ENCODE measurements at regions not wholly inside any gene's neighbourhood (a gene's known extent, or its start where the extent isn't known, plus 50 kb on each side); places are given as distances from the start of the nearest gene placed in this dataset.

DNA sequence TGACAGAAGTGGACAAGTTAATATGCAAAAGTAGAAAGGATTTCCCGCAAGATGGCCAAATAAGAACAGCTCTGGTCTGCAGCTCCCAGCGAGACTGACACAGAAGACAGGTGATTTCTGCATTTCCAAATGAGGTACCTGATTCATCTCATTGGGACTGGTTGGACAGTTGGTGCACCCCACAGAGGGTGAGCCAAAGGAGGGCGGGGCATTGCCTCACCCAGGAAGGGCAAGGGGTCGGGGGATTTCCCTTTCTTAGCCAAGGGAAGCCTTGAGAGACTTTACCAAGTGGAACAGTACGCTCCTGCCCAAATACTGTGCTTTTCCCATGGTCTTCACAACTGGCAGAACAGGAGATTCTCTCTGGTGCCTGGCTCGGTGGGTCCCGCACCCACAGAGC lies 191.3 kb downstream of the ALG10B start (continued):
- no peak for TF ChIP-seq FOXA3 (CRISPR knock-in tag; conservative IDR thresholded peaks at IDR 0.05 in 1 of 2, IDR thresholded peaks at IDR 0.05 in 1 of 2)

DNA sequence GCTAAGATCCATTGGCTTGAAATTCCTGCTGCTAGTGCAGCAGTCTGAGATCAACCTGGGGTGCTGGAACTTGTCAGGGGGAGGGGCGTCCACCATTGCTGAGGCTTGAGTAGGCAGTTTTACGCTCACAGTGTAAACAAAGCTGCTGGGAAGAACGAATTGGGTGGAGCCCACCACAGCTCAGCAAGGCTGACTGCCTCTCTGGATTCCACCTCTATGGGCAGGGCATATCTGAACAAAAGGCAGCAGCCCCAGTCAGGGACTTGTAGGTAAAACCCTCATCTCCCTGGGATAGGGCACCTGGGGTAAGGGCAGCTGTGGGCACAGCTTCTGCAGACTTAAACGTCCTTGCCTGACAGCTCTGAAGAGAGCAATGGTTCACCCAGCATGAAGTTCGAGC lies 191.7 kb downstream of the ALG10B start:
- ChIA-PET POLR2A (no interaction called here), CTCF (ENCODE audit: low intra/inter-chr PET ratio) (no interaction called here)
- Histone ChIP-seq H3K9me3 (replicated peaks; ENCODE audit: control insufficient read depth, insufficient read depth, low read depth, low read length) (no peaks in the 10 kb centered on the region), H3K9me1 (ENCODE audit: control insufficient read depth, insufficient read depth, low read length) (no peaks in the 10 kb centered on the region), H3K36me3 (ENCODE audit: control insufficient read depth, insufficient read depth, low read length) (no peaks in the 10 kb centered on the region), H3K27ac (ENCODE audit: extremely low read depth, low read depth, low read length) (no peak overlapping the region), H2AFZ (ENCODE audit: low read depth, low read length) (no peak overlapping the region), H3K4me1 (replicated peaks in 1 of 2; ENCODE audit: control insufficient read depth in 2 of 2, insufficient read depth in 2 of 2, low read length in 2 of 2) (no peaks in the 10 kb centered on the region), H4K20me1 (replicated peaks; ENCODE audit: control insufficient read depth, insufficient read depth, low read length) (no peaks in the 10 kb centered on the region), H3K27me3 (ENCODE audit: control insufficient read depth in 2 of 2, insufficient read depth in 2 of 2, low read length in 2 of 2) (no peaks in the 10 kb centered on the region), H3K4me2 (ENCODE audit: insufficient read depth, low read length) (no peak overlapping the region), H3K9ac (ENCODE audit: insufficient read depth in 1 of 2, low read depth in 2 of 2, low read length in 2 of 2) (no peak overlapping the region), H3K4me3 (no peak overlapping the region), H3K79me2 (ENCODE audit: control insufficient read depth, insufficient read depth, low read length) (no peaks in the 10 kb centered on the region)
- in situ Hi-C loops (cut with MboI) (no loop called here), intact Hi-C loops (cut with micrococcal nuclease) (no loop called here)
- ATAC-seq: no peak
- DNase-seq (ENCODE audit: extremely low read depth in 1 of 4, low spot score in 3 of 4): no peak
- TF ChIP-seq L3MBTL2 (IDR thresholded peaks at IDR 0.05): no peak
- TF ChIP-seq, protein P1, sequence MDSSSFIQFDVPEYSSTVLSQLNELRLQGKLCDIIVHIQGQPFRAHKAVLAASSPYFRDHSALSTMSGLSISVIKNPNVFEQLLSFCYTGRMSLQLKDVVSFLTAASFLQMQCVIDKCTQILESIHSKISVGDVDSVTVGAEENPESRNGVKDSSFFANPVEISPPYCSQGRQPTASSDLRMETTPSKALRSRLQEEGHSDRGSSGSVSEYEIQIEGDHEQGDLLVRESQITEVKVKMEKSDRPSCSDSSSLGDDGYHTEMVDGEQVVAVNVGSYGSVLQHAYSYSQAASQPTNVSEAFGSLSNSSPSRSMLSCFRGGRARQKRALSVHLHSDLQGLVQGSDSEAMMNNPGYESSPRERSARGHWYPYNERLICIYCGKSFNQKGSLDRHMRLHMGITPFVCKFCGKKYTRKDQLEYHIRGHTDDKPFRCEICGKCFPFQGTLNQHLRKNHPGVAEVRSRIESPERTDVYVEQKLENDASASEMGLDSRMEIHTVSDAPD (CRISPR knock-in tag; IDR thresholded peaks at IDR 0.05): no peak
- TF ChIP-seq, protein P2, sequence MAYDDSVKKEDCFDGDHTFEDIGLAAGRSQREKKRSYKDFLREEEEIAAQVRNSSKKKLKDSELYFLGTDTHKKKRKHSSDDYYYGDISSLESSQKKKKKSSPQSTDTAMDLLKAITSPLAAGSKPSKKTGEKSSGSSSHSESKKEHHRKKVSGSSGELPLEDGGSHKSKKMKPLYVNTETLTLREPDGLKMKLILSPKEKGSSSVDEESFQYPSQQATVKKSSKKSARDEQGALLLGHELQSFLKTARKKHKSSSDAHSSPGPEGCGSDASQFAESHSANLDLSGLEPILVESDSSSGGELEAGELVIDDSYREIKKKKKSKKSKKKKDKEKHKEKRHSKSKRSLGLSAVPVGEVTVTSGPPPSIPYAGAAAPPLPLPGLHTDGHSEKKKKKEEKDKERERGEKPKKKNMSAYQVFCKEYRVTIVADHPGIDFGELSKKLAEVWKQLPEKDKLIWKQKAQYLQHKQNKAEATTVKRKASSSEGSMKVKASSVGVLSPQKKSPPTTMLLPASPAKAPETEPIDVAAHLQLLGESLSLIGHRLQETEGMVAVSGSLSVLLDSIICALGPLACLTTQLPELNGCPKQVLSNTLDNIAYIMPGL (CRISPR knock-in tag; IDR thresholded peaks at IDR 0.05): no peak
- no peak for TF ChIP-seq NCOR1 (IDR thresholded peaks at IDR 0.05)
- BruUV-seq (replicated peaks): no TSS peak
- WGBS (ENCODE audit: insufficient coverage, low coverage, missing lambda C conversion rate): 0% methylated on average over 5 of the region's 5 CpGs
- FAIRE-seq: no peak
